ENCODE measurements at regions not wholly inside any gene's neighbourhood (a gene's known extent, or its start where the extent isn't known, plus 50 kb on each side); places are given as distances from the start of the nearest gene placed in this dataset.

DNA sequence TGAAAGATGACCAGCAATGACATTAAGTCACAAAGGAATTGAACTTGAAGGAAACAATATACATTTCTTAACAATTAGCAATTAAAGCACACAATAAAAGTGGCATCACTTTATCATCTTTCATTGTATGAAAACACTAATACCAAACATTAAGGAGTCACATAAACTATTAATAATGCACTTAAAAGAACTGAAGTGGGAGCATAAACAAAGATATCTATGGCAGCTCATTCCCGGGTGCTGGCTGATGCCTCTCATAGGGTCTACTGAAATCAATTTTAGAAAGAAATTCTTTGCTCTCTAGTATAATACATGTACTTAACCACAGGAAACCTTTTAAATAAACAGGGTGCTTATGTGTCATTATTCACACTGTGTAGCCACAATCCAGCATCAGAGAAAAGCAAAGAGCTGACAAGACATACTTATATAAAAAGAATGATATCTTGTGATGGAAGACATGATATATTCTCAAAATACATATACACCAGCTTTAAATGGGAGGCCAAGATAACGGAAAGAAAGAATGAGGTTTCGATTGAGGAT, 1207.8 kb downstream of the EFNB2 start:
- 51% methylated on average over 3 of the region's 3 CpGs for WGBS (ENCODE audit: low lambda C conversion rate, missing lambda C conversion rate)
- H3K79me2 ChIP-seq = no peaks in the 10 kb centered on the region
- H4K20me1 ChIP-seq (ENCODE audit: insufficient read depth, poor library complexity, severe bottlenecking) = no peaks in the 10 kb centered on the region
- no peak overlapping the region for H3K27ac ChIP-seq
- no peak for TF ChIP-seq EZH2phosphoT487 (IDR thresholded peaks at IDR 0.05; ENCODE audit: low read depth, severe bottlenecking, unreplicated experiment)
- no peak for TF ChIP-seq EZH2 (IDR thresholded peaks at IDR 0.05; ENCODE audit: borderline replicate concordance)
- TF ChIP-seq, protein P1, sequence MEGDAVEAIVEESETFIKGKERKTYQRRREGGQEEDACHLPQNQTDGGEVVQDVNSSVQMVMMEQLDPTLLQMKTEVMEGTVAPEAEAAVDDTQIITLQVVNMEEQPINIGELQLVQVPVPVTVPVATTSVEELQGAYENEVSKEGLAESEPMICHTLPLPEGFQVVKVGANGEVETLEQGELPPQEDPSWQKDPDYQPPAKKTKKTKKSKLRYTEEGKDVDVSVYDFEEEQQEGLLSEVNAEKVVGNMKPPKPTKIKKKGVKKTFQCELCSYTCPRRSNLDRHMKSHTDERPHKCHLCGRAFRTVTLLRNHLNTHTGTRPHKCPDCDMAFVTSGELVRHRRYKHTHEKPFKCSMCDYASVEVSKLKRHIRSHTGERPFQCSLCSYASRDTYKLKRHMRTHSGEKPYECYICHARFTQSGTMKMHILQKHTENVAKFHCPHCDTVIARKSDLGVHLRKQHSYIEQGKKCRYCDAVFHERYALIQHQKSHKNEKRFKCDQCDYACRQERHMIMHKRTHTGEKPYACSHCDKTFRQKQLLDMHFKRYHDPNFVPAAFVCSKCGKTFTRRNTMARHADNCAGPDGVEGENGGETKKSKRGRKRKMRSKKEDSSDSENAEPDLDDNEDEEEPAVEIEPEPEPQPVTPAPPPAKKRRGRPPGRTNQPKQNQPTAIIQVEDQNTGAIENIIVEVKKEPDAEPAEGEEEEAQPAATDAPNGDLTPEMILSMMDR (IDR thresholded peaks at IDR 0.05; ENCODE audit: poor library complexity) = no peak
- H3K36me3 ChIP-seq (replicated peaks; ENCODE audit: insufficient read depth, low read depth) = no peaks in the 10 kb centered on the region
- no peaks in the 10 kb centered on the region for H3K9me3 ChIP-seq (ENCODE audit: low read depth)
- H3K27me3 ChIP-seq = no peaks in the 10 kb centered on the region
- no peaks in the 10 kb centered on the region for H3K4me1 ChIP-seq (ENCODE audit: insufficient read depth)
- no peak overlapping the region for H2AFZ ChIP-seq
- H3K9me2 ChIP-seq (replicated peaks; ENCODE audit: insufficient read depth) = no peaks in the 10 kb centered on the region
- H3K4me3 ChIP-seq = no peak overlapping the region
- DNase-seq (ENCODE audit: low spot score) = no peak
- no peak overlapping the region for H3K4me2 ChIP-seq

DNA sequence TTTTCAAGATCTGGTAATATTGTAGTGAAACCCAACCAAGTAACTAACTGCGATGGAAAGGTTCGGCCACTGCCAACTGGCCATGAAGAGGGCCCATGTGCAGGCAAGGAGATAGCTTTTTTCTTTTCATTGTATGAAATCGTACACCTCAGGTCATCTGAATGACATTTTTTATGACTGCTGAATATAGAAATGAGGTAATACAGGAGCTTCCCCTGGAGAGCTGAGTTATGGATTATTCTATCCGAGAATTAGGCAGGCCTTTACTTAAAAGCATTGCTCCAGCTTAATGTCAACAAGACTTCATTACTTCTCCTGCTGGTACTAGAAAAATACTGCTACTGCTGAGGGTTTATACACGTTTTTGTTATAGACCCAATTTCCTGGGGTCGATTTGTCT, 1215.6 kb downstream of the EFNB2 start:
- Histone ChIP-seq H2AFZ (no peak overlapping the region), H3K4me2 (no peak overlapping the region), H3K4me1 (ENCODE audit: insufficient read depth) (no peaks in the 10 kb centered on the region), H3K4me3 (no peak overlapping the region), H3K9me2 (replicated peaks; ENCODE audit: insufficient read depth) (no peaks in the 10 kb centered on the region), H3K9me3 (ENCODE audit: low read depth) (no peaks in the 10 kb centered on the region), H4K20me1 (ENCODE audit: insufficient read depth, poor library complexity, severe bottlenecking) (no peaks in the 10 kb centered on the region), H3K36me3 (replicated peaks; ENCODE audit: insufficient read depth, low read depth) (no peaks in the 10 kb centered on the region), H3K27me3 (no peaks in the 10 kb centered on the region), H3K27ac (no peak overlapping the region), H3K79me2 (no peaks in the 10 kb centered on the region)
- DNase-seq (ENCODE audit: low spot score) = no peak
- TF ChIP-seq, protein P1 (IDR thresholded peaks at IDR 0.05; ENCODE audit: poor library complexity) = no peak
- TF ChIP-seq EZH2 (IDR thresholded peaks at IDR 0.05; ENCODE audit: borderline replicate concordance) (no peak), EZH2phosphoT487 (IDR thresholded peaks at IDR 0.05; ENCODE audit: low read depth, severe bottlenecking, unreplicated experiment) (no peak)
- 76% methylated on average over 6 of the region's 6 CpGs for WGBS (ENCODE audit: low lambda C conversion rate, missing lambda C conversion rate)

DNA sequence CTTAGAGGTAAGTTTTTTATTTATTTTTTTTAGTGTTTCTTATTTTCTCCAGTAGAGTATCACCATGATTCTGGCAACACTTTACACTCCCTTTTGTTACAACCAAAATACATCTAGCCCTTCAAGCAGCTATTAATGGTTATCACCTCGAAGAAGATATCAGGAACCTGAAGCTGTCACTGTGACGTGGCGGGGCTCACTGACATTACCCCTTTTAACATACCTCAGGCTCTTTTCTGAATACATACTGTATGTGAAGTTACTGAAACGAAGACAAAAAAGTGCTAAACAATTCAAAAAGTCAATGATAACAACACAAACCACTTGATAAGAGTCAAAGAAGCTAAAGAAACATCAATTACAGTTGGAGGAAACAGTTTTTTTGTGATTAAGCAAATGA, 1218.7 kb downstream of the EFNB2 start:
- no peak for DNase-seq (ENCODE audit: low spot score)
- no peaks in the 10 kb centered on the region for H3K9me3 ChIP-seq (ENCODE audit: low read depth)
- no peak overlapping the region for H2AFZ ChIP-seq
- H3K79me2 ChIP-seq = no peaks in the 10 kb centered on the region
- H3K4me1 ChIP-seq (ENCODE audit: insufficient read depth) = no peaks in the 10 kb centered on the region
- no peak overlapping the region for H3K4me3 ChIP-seq
- H3K9me2 ChIP-seq (replicated peaks; ENCODE audit: insufficient read depth) = no peaks in the 10 kb centered on the region
- no peak overlapping the region for H3K27ac ChIP-seq
- H3K4me2 ChIP-seq = no peak overlapping the region
- no peaks in the 10 kb centered on the region for H3K27me3 ChIP-seq
- 83% methylated on average over 4 of the region's 4 CpGs for WGBS (ENCODE audit: low lambda C conversion rate, missing lambda C conversion rate)
- TF ChIP-seq EZH2 (IDR thresholded peaks at IDR 0.05; ENCODE audit: borderline replicate concordance) = no peak
- TF ChIP-seq, protein P1 (IDR thresholded peaks at IDR 0.05; ENCODE audit: poor library complexity) = no peak
- no peak for TF ChIP-seq EZH2phosphoT487 (IDR thresholded peaks at IDR 0.05; ENCODE audit: low read depth, severe bottlenecking, unreplicated experiment)
- H3K36me3 ChIP-seq (replicated peaks; ENCODE audit: insufficient read depth, low read depth) = no peaks in the 10 kb centered on the region
- no peaks in the 10 kb centered on the region for H4K20me1 ChIP-seq (ENCODE audit: insufficient read depth, poor library complexity, severe bottlenecking)

DNA sequence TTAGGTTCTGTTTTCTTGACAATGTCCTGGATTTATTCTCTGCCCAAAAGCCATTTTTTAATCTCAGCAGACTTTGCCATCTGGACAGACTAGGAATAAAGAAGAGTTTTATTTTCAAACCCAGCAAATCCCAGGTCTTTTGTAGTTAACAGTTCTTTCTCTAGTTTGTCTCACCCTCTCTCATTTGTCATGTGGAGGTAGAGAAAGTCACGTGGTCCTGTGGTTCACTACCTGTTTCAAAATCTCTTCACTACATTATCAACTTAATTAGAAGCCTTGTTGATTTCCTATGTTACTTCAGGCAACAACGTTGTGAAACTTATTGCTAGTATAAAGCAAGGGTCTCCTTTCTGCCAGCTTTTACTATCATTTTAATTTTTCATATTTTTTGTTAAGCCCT, 1222.6 kb downstream of the EFNB2 start:
- WGBS (ENCODE audit: low lambda C conversion rate, missing lambda C conversion rate) = 89% methylated on average over 2 of the region's 2 CpGs
- Histone ChIP-seq H3K36me3 (replicated peaks; ENCODE audit: insufficient read depth, low read depth) (no peaks in the 10 kb centered on the region), H4K20me1 (ENCODE audit: insufficient read depth, poor library complexity, severe bottlenecking) (no peaks in the 10 kb centered on the region), H3K79me2 (no peaks in the 10 kb centered on the region), H3K27ac (no peak overlapping the region), H3K27me3 (no peaks in the 10 kb centered on the region), H2AFZ (no peak overlapping the region), H3K4me1 (ENCODE audit: insufficient read depth) (no peaks in the 10 kb centered on the region), H3K4me2 (no peak overlapping the region), H3K4me3 (no peak overlapping the region), H3K9me3 (ENCODE audit: low read depth) (no peaks in the 10 kb centered on the region), H3K9me2 (replicated peaks; ENCODE audit: insufficient read depth) (no peaks in the 10 kb centered on the region)
- no peak for DNase-seq (ENCODE audit: low spot score)
- TF ChIP-seq EZH2 (IDR thresholded peaks at IDR 0.05; ENCODE audit: borderline replicate concordance) (no peak), EZH2phosphoT487 (IDR thresholded peaks at IDR 0.05; ENCODE audit: low read depth, severe bottlenecking, unreplicated experiment) (no peak)
- TF ChIP-seq, protein P1 (IDR thresholded peaks at IDR 0.05; ENCODE audit: poor library complexity) = no peak

Measured in hepatocyte (in vitro differentiated cells).